Ovary (tissue), 3 donors: ENCODE measurements at regions not wholly inside any gene's neighbourhood (a gene's known extent, or its start where the extent isn't known, plus 50 kb on each side); places are given as distances from the start of the nearest gene placed in this dataset.

Source experiments
- CTCF ChIP-seq, 3 donors: fragments of 450-650 bp in 2 of 3; fragments of 200-600 bp in 1 of 3; IDR thresholded peaks; one replicate each; pipeline versions ENCODE4 v1.5.1 to v1.8.0; 2016 to 2022; ENCODE audit warnings: antibody characterized with exemption in 3 of 3, mild to moderate bottlenecking in 1 of 3
- EP300 ChIP-seq: sonication (generic); formaldehyde crosslinking; IDR thresholded peaks from one replicate; pipeline ENCODE4 v1.6.1; 2017; ENCODE audit warnings: antibody characterized with exemption
- donor health status: DM: no; HTN: no; CAD: no.

- TF ChIP-seq EP300 (no peak), CTCF (IDR thresholded peaks at IDR 0.05) (no peak)
Measured at GRCh38 chr6:141347086-141347485, 785.6 kb upstream of the GJE1 start.
